K562 (cell line): ENCODE measurements at regions not wholly inside any gene's neighbourhood (a gene's known extent, or its start where the extent isn't known, plus 50 kb on each side); places are given as distances from the start of the nearest gene placed in this dataset.

Experiments
- CTCF ChIP-seq, 3 experiments: IDR thresholded peaks in 2 of 3; conservative IDR thresholded peaks in 1 of 3; 2 replicates each; pipeline ENCODE4 v1.5.1; 2011 to 2012; ENCODE audit warnings: low read length in 3 of 3, mild to moderate bottlenecking in 3 of 3, control low read depth in 2 of 3, improper control_type of control experiment in 1 of 3, inconsistent platforms in 1 of 3, low read depth in 1 of 3, mixed read lengths in 1 of 3, moderate library complexity in 1 of 3; ENCODE audit not compliant: insufficient read depth in 2 of 3
- FOS ChIP-seq: IDR thresholded peaks from 3 replicates; pipeline ENCODE4 v1.6.1; 2011; ENCODE audit not compliant: insufficient read length; ENCODE audit errors: extremely low read depth
- JUND ChIP-seq, 2 experiments: IDR thresholded peaks; 2 replicates in 1 of 2; 3 replicates in 1 of 2; pipeline ENCODE4 v1.6.1; 2011; ENCODE audit warnings: borderline replicate concordance in 2 of 2, low read depth in 2 of 2, low read length in 2 of 2, improper control_type of control experiment in 1 of 2, missing biosample characterization in 1 of 2, missing genetic modification characterization in 1 of 2, missing genetic modification reagents in 1 of 2
- MAFG ChIP-seq: fragments of 450-650 bp; conservative IDR thresholded peaks from 2 replicates; pipeline ENCODE4 v1.6.1; 2016; ENCODE audit warnings: missing genetic modification characterization, missing compliant biosample characterization
- POLR2A ChIP-seq: fragments of 450-650 bp; conservative IDR thresholded peaks from 2 replicates; pipeline ENCODE4 v1.6.1; 2016
- YY1 ChIP-seq, 3 experiments: IDR thresholded peaks; 2 replicates each; pipeline ENCODE4 v1.6.1; 2011; ENCODE audit warnings: low read length in 2 of 3, mild to moderate bottlenecking in 2 of 3, moderate library complexity in 2 of 3, borderline replicate concordance in 1 of 3, control low read depth in 1 of 3, low read depth in 1 of 3; ENCODE audit not compliant: insufficient read depth in 3 of 3, insufficient replicate concordance in 2 of 3, control insufficient read depth in 1 of 3, insufficient read length in 1 of 3; ENCODE audit errors: extremely low read depth in 1 of 3
- ZBTB34 ChIP-seq: fragments of 250-450 bp; sonication (Bioruptor Pico); IDR thresholded peaks from 2 replicates; pipeline ENCODE4 v1.8.0; 2021; ENCODE audit warnings: mild to moderate bottlenecking, moderate library complexity

- TF ChIP-seq FOS: no peak
- no peak for TF ChIP-seq POLR2A
- TF ChIP-seq ZBTB34: no peak
- TF ChIP-seq CTCF (IDR thresholded peaks at IDR 0.05 in 2 of 3, conservative IDR thresholded peaks at IDR 0.05 in 1 of 3; ENCODE audit: insufficient read depth in 2 of 3, low read depth in 1 of 3, low read length in 3 of 3): no peak
- TF ChIP-seq YY1 (IDR thresholded peaks at IDR 0.05; ENCODE audit: borderline replicate concordance in 1 of 3, control insufficient read depth in 1 of 3, extremely low read depth in 1 of 3, insufficient read depth in 3 of 3, insufficient read length in 1 of 3, insufficient replicate concordance in 2 of 3, low read depth in 1 of 3, low read length in 2 of 3): no peak
- TF ChIP-seq MAFG (tag): no peak
- TF ChIP-seq JUND (IDR thresholded peaks at IDR 0.05; ENCODE audit: borderline replicate concordance, low read depth, low read length): no peak
- no peak for TF ChIP-seq JUND (tag; IDR thresholded peaks at IDR 0.05; ENCODE audit: borderline replicate concordance, low read depth, low read length)
Observed at GRCh38 chr6:147063469-147064031, 140.7 kb upstream of the STXBP5 start.
